ENCODE measurements at regions not wholly inside any gene's neighbourhood (a gene's known extent, or its start where the extent isn't known, plus 50 kb on each side); places are given as distances from the start of the nearest gene placed in this dataset.

DNA sequence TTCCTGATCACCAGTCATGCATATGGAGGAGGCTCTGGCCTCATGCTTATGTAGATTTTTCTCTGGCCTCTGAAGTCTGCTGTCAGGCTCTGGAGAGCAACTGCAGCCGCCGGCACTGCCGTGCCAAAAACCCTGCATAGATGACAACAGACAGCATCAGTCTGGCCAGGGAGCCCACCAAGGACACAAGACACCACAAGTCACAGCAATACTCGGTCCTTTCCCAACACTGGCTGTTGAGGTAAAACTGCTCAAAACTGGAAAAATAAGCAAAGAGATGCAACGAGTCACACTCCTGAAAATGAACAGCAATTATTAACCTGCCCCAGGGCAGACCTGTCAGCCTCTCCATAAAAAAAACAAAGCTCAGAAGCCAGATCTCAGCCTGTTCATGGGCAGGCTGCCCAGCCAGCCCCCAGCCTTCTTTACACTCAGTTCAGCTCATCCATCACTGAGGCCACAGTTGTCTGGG is 186.0 kb upstream of the RAB6C start:
- H3K4me3 ChIP-seq (replicated peaks in 1 of 3; ENCODE audit: insufficient read depth in 1 of 3, low read depth in 1 of 3, low read length in 3 of 3): no peak overlapping the region
- H3K36me3 ChIP-seq (ENCODE audit: control insufficient read depth in 2 of 2, extremely low read depth in 1 of 2, insufficient read depth in 2 of 2, low read length in 2 of 2): no peaks in the 10 kb centered on the region
- no peaks in the 10 kb centered on the region for H3K9me1 ChIP-seq (replicated peaks; ENCODE audit: control insufficient read depth, extremely low read depth, insufficient read depth, low read length)
- intact Hi-C loops (cut with micrococcal nuclease): no loop called here
- H3K4me1 ChIP-seq (ENCODE audit: control insufficient read depth, extremely low read depth, insufficient read depth, low read length): no peaks in the 10 kb centered on the region
- DNase-seq (ENCODE audit: low read depth, low spot score): no peak
- BruUV-seq (replicated peaks): no TSS peak
- H3K79me2 ChIP-seq (ENCODE audit: control insufficient read depth, insufficient read depth, low read length): no peaks in the 10 kb centered on the region
- H4K20me1 ChIP-seq (replicated peaks; ENCODE audit: control insufficient read depth, extremely low read depth, insufficient read depth, low read length): no peaks in the 10 kb centered on the region
- no peaks in the 10 kb centered on the region for H3K9me3 ChIP-seq (replicated peaks; ENCODE audit: control insufficient read depth, insufficient read depth, low read length)
- dilution Hi-C loops (cut with MboI; ENCODE audit: extremely low pct_ligation_motif_present, low sequenced_read_pairs): no loop called here
- H3K27me3 ChIP-seq (ENCODE audit: control insufficient read depth in 2 of 2, insufficient read depth in 2 of 2, low read length in 2 of 2): no peaks in the 10 kb centered on the region
- H3K4me2 ChIP-seq (ENCODE audit: insufficient read depth, low read length): no peak overlapping the region
- TF ChIP-seq POLR2A (IDR thresholded peaks at IDR 0.05; ENCODE audit: low read depth, low read length): no peak
- TF ChIP-seq MYC (IDR thresholded peaks at IDR 0.05; ENCODE audit: low read depth, low read length): no peak
- no peak for TF ChIP-seq POLR2AphosphoS5 (IDR thresholded peaks at IDR 0.05; ENCODE audit: insufficient read depth, low read depth, low read length)
- no peak for TF ChIP-seq JUN (IDR thresholded peaks at IDR 0.05; ENCODE audit: borderline replicate concordance, insufficient read depth, insufficient read length, low read depth)
- no peak for TF ChIP-seq EZH2 (IDR thresholded peaks at IDR 0.05; ENCODE audit: borderline replicate concordance, low read depth, low read length, severe bottlenecking)
- no peak for TF ChIP-seq GATA2 (IDR thresholded peaks at IDR 0.05; ENCODE audit: insufficient read depth, insufficient read length, low read depth, low read length)
- no peak for TF ChIP-seq CTCF (IDR thresholded peaks at IDR 0.05; ENCODE audit: extremely low read depth in 1 of 2, insufficient read depth in 1 of 2, low read depth in 1 of 2, low read length in 2 of 2)
- TF ChIP-seq, protein P1, sequence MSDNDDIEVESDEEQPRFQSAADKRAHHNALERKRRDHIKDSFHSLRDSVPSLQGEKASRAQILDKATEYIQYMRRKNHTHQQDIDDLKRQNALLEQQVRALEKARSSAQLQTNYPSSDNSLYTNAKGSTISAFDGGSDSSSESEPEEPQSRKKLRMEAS (IDR thresholded peaks at IDR 0.05; ENCODE audit: insufficient read depth, insufficient read length): no peak
- no peak for TF ChIP-seq FOS (IDR thresholded peaks at IDR 0.05; ENCODE audit: borderline replicate concordance, insufficient read depth, low read length)
- ChIA-PET CTCF (no interaction called here), POLR2A (no interaction called here)
- H3K27ac ChIP-seq (ENCODE audit: insufficient read depth, low read depth, low read length): no peak overlapping the region
- FAIRE-seq: no peak
- H2AFZ ChIP-seq (ENCODE audit: low read depth, low read length): no peak overlapping the region
- H3K9ac ChIP-seq (replicated peaks; ENCODE audit: extremely low read depth, insufficient read depth, low read length): no peak overlapping the region
